ENCODE measurements at regions not wholly inside any gene's neighbourhood (a gene's known extent, or its start where the extent isn't known, plus 50 kb on each side); places are given as distances from the start of the nearest gene placed in this dataset.

DNA sequence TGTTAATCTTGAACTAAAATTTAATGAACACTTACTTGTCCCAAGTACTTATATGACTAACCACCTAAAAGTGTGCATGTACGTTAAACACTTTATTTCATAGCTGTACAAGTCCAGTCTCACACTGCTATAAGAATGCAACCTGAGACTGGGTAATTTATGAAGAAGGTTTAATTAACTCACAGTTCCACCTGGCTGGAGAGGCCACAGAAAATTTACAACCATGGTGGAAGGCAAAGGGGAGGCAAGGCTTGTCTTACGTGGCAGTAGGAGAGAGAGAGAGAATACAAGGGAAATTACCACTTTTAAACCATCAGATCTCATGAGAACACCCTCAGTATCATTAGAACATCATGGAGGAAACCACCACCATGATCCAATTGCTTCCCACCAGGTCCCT lies 748.7 kb upstream of the HS3ST1 start:
- intact Hi-C loops (cut with DNase I) = no loop called here
- TF ChIP-seq, protein P1, sequence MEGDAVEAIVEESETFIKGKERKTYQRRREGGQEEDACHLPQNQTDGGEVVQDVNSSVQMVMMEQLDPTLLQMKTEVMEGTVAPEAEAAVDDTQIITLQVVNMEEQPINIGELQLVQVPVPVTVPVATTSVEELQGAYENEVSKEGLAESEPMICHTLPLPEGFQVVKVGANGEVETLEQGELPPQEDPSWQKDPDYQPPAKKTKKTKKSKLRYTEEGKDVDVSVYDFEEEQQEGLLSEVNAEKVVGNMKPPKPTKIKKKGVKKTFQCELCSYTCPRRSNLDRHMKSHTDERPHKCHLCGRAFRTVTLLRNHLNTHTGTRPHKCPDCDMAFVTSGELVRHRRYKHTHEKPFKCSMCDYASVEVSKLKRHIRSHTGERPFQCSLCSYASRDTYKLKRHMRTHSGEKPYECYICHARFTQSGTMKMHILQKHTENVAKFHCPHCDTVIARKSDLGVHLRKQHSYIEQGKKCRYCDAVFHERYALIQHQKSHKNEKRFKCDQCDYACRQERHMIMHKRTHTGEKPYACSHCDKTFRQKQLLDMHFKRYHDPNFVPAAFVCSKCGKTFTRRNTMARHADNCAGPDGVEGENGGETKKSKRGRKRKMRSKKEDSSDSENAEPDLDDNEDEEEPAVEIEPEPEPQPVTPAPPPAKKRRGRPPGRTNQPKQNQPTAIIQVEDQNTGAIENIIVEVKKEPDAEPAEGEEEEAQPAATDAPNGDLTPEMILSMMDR (IDR thresholded peaks at IDR 0.05) = no peak
- no peak for TF ChIP-seq POLR2A (IDR thresholded peaks at IDR 0.05)
- no peaks in the 10 kb centered on the region for H3K4me1 ChIP-seq
- H3K4me3 ChIP-seq = no peak overlapping the region
- H3K27ac ChIP-seq = no peak overlapping the region
- H3K36me3 ChIP-seq = no peaks in the 10 kb centered on the region
- no peaks in the 10 kb centered on the region for H3K9me3 ChIP-seq
- 68% methylated on average over 2 of the region's 2 CpGs for WGBS (ENCODE audit: insufficient coverage, low coverage, low lambda C conversion rate, missing lambda C conversion rate)
- ATAC-seq (no peak), DNase-seq (no peak)
- H3K27me3 ChIP-seq = no peaks in the 10 kb centered on the region

GRCh38 chr4:12173496-12173895 lies 744.8 kb upstream of the HS3ST1 start:
- Histone ChIP-seq H3K9me3 (no peaks in the 10 kb centered on the region), H3K4me1 (no peaks in the 10 kb centered on the region), H3K27ac (no peak overlapping the region), H3K4me3 (no peak overlapping the region), H3K36me3 (no peaks in the 10 kb centered on the region), H3K27me3 (no peaks in the 10 kb centered on the region)
- ATAC-seq = no peak
- no peak for DNase-seq
- intact Hi-C loops (cut with DNase I) = no loop called here
- TF ChIP-seq POLR2A (IDR thresholded peaks at IDR 0.05) = no peak
- TF ChIP-seq, protein P1 (IDR thresholded peaks at IDR 0.05) = no peak
- 45% methylated on average over 4 of the region's 4 CpGs for WGBS (ENCODE audit: insufficient coverage, low coverage, low lambda C conversion rate, missing lambda C conversion rate)

DNA sequence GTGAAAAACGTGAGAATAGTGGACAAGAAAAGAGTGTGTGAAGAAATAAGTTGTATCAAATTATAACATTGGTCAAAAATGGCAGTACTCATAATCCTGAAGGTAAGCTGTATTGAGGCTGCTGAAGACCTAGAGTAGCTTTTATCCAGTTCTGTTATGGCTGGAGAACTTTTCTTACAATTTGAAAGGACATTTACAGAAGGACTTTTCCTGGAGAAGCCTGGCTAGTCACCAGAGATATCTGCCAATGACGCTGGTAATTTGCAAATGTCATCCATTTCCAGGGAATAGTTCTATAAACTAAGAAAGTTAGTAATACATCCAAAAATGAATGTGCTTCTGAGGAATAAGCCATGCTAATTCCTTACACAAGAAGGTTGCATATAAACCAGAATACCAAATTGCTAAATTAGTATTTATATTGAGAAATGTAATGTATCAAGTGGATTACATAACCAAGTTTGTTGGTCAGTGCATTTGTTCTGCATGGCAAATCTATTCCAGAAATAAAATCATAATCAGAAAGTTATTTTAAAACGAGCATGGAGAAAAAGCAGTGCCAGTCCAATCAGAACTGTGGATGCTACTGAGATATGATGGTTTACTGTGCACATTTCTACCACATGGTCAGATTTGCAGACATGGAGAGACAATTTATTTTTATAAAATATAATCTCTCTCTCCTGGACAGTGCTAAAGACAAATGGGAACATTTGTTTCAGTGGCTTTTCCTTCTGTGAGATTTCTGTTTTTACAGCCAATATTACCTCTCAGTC lies 743.7 kb upstream of the HS3ST1 start:
- Histone ChIP-seq H3K9me3 (no peaks in the 10 kb centered on the region), H3K27me3 (no peaks in the 10 kb centered on the region), H3K27ac (no peak overlapping the region), H3K36me3 (no peaks in the 10 kb centered on the region), H3K4me3 (no peak overlapping the region), H3K4me1 (no peaks in the 10 kb centered on the region)
- DNase-seq = no peak
- TF ChIP-seq POLR2A (IDR thresholded peaks at IDR 0.05) = no peak
- TF ChIP-seq, protein P1 (IDR thresholded peaks at IDR 0.05) = no peak
- no peak for ATAC-seq
- WGBS (ENCODE audit: insufficient coverage, low coverage, low lambda C conversion rate, missing lambda C conversion rate) = 26% methylated on average over 3 of the region's 3 CpGs
- intact Hi-C loops (cut with DNase I) = no loop called here

- intact Hi-C loops (cut with DNase I) = no loop called here
- TF ChIP-seq POLR2A (IDR thresholded peaks at IDR 0.05) = no peak
- TF ChIP-seq, protein P1 (IDR thresholded peaks at IDR 0.05) = no peak
- H3K9me3 ChIP-seq = no peaks in the 10 kb centered on the region
- H3K4me1 ChIP-seq = no peaks in the 10 kb centered on the region
- H3K27ac ChIP-seq = no peak overlapping the region
- no peaks in the 10 kb centered on the region for H3K27me3 ChIP-seq
- no peak for DNase-seq
- ATAC-seq = no peak
- no peaks in the 10 kb centered on the region for H3K36me3 ChIP-seq
- H3K4me3 ChIP-seq = no peak overlapping the region
- 45% methylated on average over 4 of the region's 4 CpGs for WGBS (ENCODE audit: insufficient coverage, low coverage, low lambda C conversion rate, missing lambda C conversion rate)
Measured at GRCh38 chr4:12170308-12170707, 741.6 kb upstream of the HS3ST1 start.

GRCh38 chr4:12165616-12166015 lies 736.9 kb upstream of the HS3ST1 start:
- intact Hi-C loops (cut with DNase I) = no loop called here

More at GRCh38 chr4:12165616-12166015, 736.9 kb upstream of the HS3ST1 start:
- ATAC-seq (no peak), DNase-seq (no peak)
- Histone ChIP-seq H3K9me3 (no peaks in the 10 kb centered on the region), H3K36me3 (no peaks in the 10 kb centered on the region), H3K4me3 (no peak overlapping the region), H3K27ac (no peak overlapping the region), H3K4me1 (no peaks in the 10 kb centered on the region), H3K27me3 (no peaks in the 10 kb centered on the region)
- no peak for TF ChIP-seq POLR2A (IDR thresholded peaks at IDR 0.05)
- TF ChIP-seq, protein P1 (IDR thresholded peaks at IDR 0.05) = no peak

Data from right lobe of liver (tissue), 6 donors.